HG02938 (cell line): ENCODE measurements at regions not wholly inside any gene's neighbourhood (a gene's known extent, or its start where the extent isn't known, plus 50 kb on each side); places are given as distances from the start of the nearest gene placed in this dataset.
A peak's percentile ranks its signal among the peaks of the same experiment; 100 is the strongest.
"Not testable (repeated sequence)": the region's sequence is repeated elsewhere in the genome, so short reads cannot be mapped to it uniquely, and the experiment has no call there.

Experiments
- ATAC-seq: cut with Tn5 transposase; IDR thresholded peaks from one replicate; pipeline ENCODE4 v1.9.1; 2021; ENCODE audit warnings: mild to moderate bottlenecking, moderate library complexity; ENCODE audit not compliant: unreplicated experiment

DNA sequence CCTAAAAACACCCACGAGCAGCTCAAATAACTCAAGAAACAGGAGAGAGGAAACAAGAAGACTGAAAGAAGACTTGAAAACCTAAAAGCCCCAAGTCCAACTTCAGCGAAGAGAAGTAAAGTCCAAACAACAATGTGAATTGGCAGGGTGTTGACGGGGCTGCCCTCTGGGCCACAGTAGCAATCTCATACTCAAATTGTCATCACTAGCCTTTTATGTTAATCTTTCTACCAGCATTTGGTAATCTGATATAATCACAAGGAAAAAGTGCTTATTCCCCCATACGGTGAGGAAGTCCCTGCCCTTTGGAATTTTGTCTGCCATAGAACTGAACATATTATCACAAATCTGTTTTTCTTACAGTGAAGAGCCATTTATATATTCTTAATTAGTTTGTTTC is 51.5 kb upstream of the IFNE start:
- no peak for ATAC-seq

DNA sequence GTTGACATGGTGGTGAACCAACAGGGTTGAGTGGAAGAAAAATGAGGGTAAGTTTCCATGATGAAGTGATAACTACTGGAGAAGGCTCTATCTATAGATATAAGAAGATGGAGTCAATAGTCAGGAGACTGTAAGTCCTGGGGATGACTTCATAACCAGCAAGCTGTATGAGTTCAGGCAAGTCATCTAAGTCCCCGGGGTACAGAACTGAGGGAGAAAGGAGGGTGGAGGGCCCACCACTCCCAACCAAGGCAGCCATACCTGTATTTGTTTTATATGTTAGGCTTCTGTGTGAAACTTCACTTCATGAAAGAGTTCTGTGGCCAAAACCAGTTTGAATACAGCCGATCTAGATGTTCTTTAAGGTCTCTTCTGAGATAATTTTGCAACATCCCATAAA is 53.3 kb upstream of the IFNE start:
- no peak for ATAC-seq

DNA sequence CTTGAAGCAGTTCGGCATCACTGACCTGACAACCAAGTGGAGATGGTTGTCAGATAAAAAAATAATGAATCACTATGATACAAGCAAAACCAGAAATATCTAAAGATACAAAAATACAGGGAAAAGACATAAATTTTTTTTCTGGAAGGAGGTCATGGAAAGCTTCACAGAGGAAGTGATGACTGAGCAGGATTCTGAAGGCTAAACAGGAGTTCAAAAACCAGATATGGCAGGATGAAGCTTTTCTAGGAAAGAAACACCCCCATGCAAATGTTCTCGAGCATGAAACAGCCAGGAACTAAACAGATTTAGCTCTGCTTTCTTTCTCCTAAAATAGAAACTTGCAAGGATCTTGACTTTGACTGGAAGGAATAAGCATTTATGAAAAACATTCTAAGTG is 60.7 kb upstream of the IFNE start:
- ATAC-seq = no peak

DNA sequence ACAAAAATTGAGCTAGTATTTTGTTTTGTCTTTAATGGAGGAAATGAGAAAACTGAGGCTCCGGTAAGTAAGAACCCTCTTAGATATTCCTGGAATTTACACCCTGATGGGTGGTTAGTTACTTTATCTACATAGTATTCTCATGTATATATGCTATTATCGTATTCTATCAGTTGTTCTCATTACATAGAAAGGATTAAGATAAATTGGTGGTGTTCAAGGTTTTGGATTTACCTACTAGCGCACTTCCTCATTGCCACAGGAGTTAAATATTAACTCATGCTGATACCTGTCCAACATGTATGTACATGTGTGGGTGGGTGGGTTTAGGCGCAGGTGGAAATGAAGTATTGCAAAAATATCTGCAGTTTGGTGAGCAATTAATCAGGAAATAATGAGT is 61.1 kb upstream of the IFNE start:
- ATAC-seq = no peak

DNA sequence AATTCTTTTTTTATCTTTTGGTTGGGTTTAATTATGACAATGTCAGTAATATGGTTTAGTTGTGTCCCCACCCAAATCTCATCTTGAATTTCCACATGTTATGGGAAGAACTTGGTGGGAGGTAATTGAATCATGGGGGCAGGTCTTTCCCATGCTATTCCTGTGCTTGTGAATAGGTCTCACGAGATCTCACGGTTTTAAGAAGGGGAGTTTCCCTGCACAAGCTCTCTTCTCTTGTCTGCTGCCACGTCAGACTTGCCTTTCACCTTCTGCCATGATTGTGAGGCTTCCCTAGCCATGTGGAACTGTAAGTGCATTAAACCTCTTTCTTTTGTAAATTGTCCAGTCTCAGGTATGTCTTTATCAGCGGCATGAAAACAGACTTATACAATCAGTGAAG is 61.7 kb upstream of the IFNE start:
- not testable (repeated sequence) for ATAC-seq

DNA sequence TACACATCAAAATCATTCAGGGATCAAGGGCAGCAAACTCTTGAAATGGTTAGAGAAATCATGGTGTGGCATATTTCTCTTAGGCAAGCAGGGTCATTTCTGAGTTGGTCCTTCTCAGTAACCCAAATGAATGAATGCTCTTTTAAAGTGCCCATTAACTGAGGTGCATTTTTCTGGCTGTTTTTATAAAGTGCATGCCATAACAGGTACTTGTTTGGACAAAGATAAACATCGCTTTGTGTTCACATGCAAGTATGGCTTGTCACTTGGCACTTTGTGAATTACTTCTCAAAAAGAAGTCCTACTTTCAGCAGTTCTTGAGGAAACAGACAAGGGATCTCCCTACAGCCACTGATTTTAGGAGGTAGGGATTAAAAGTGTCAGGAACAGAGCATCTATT is 64.8 kb upstream of the IFNE start:
- no peak for ATAC-seq

DNA sequence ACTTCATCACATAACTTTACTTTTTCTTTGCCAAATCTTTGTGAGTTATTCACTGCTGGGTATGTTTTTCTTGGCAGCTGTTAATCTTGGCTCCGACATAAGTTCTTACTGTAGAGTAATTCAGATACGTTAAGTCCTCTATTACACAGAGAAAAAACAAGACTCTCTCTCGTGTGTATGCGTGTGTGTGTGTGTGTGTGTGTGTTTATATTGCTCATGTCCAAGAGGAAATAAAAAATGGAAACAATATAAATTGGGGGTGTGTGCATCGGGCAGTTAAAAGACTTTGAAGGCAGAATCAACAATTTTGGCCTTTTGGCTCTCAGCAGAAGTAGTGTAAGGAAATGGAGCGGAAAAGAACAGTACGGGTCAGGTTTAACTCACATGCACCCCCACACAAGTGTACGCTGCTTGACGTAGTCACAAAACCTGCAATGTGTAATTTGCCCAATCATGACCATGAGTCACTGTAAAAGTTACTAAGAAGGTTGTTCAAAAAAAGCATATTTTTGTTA is 67.2 kb upstream of the IFNE start:
- no peak for ATAC-seq

DNA sequence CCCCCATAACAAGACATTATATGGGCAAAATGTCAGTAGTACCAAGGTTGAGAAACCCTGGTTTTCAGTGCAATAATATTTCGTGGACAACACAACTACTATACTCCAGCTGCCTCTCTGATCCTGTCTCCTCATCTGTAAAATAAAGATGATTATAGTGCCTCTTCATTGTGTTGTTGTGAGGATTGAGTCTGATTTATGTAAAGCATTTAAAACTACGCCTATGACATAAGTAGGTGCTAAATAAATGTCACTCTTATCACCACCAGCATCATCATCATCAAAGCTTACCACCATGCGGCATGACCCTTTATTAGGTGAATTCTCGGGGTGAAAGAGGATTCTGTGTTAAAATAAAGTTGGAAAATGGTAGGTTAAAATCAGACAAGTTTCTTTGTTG is 67.8 kb upstream of the IFNE start:
- ATAC-seq = no peak

DNA sequence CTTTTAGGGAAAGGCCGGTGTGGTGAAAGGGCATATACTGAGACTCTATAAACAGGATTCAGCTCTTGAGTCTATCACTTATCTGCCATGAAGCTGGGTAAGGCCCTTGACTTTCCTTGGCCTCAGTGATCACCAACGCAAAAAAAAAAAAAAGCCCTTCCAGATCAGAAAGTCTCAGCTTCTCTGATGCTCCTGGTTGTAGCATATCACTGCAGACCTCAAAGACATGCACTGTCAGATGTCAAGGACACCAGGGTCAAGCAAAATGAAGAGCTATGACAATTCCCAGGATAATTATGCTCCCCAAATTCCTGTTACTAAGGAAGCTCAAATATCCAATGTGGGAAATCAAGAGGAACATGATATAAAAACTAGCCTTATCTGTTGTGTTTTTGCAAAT is 68.3 kb upstream of the IFNE start:
- ATAC-seq = no peak

DNA sequence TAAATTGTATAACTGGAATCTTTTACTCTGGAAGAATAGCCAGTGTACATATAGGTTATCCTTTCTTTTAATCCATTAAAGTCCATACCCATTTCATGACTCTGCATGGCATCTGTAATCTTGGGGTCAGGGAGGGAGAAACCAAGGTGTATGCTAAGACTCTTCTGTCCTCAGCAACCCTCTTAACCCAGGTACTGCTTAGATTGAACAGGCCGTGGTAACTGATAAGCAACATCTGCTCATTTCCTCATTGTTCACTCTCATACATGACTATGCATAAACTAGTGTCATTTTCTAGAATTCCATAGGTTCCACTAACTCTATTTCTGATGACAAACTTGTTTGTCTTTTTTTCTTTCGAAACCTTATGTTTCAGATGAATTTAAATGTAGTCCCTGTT is 69.3 kb upstream of the IFNE start:
- ATAC-seq = no peak

DNA sequence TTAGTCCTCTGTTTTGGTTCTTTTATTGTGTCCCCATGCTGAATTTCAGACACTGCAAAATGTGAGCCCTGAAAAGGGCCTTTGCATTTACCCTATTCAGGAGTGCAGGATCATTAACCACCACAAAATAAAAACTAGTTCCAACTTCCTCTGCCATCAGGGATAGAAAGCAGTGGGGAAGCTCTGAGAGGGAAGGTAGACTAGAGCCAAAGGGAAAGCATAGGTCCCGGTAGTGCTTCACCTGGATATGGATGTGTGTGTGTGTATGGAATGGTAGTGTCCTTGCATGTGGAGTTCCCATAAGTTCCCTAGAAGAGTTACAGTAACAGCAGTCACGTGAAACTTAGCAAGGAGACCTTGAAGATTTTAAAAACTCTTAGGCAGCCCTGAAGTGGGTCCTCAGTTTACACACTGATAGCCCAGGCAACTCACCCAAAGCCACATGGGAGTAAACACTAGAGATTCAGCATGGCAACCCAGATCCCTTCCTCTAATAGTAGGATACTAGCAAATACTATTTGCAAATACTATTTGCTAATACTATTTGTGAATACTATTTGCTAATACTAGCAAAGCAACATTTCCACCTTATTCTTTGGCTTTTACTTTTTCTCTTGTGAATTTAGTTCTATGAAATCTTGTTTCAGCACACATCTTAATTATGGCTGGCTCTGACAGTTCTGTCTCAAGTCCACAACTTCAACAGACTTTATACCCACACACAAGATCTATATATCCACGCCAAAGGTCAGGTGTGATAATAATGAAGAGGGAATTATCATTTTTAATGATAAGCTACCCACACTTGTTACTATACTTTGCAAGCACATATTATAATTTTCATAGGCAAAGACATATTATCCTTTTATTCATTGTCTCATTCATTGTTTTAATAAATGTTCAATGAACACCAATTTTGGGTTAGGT is 70.4 kb upstream of the IFNE start:
- no peak for ATAC-seq

DNA sequence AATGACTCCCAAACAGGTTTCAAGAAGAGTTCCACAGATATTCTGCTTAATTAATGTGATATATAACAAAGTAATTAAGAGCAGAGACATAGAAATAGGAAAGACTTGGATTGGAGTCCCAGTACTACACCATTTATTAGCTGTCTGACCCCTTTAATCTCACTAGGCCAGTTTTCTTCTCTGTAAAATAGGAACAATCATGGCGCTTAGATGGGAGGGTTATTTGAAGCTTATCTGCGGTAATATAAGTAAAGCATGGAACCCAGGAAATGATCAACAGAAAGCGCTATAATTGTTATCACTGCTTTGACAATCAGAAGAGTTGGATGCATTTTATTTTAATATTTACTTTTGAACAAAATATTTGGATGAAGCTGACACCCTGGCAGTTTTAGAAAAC is 71.3 kb upstream of the IFNE start:
- ATAC-seq = no peak

DNA sequence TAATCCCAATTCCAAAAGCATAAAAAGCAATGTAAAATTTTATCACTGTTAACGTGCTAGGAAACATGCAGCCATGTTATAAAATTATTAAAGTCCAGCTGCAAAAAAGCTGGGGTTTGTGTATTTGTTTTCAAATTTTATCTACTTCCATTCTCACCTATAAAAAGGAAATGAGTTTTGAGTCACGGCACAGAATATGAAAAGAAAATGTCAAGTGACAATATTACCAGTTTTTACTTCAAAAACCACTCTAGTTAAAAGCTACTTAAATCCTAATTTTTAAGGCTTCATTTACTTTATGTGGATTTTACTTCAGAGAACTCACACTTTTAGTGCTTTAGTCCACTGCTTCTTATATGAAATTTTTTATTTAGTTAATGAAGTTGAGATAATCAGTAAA is 72.7 kb upstream of the IFNE start:
- ATAC-seq = no peak

DNA sequence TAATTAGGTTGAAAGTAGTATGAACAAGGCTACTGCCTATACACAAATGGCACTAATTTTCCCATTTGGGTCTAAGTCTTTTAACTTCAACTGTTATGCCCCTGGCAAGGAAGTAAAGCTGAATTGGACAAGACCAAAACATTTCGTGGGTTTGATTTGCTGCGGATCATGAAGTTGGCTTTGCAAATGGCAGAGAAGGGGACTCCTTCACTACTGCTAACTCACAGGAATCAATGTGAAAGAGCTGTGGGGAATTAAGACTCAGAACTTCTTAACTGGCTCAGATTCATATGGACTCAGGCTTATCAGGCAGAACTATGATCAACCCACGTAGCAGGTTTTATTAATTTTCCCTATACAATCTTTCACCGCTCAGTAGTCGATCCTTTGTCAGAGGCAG is 73.8 kb upstream of the IFNE start:
- ATAC-seq = no peak

DNA sequence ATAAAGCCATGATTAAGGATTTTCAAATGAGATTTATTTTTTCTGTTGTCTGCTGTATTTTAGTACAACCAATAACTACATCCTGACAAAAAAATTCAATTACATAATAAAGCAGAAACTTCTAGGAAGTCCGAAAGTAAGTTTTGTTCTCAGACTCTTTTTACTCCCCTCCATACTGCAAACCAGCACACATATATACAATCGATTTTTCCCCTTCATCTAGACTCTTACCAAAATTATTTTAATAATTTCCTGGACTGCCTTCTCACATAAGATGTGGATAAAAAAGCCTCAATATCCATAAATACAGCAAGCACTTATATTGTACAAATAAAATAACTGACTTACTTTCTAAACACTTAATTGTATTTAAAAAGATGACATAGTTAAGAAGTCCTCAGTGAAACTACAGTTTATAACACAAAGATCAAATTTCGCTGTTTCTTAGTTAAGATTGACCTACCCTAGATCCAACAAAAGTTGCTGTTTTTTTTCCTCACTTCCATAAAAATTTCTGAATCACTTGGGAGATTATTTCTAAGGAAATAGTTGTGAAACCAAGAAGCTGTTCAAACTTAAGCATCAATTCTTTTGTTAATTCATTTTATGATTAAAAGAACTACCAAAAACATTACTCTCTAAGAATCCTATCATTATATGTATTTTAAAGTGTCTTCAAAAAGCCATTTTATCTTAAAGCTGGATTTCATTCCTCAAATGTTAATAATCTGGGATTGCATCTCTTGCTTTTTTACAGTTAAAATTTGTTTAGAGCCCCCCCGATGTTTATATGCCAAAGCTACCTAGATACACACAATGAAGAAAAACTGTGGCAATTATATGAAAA is 74.7 kb upstream of the IFNE start:
- no peak for ATAC-seq

DNA sequence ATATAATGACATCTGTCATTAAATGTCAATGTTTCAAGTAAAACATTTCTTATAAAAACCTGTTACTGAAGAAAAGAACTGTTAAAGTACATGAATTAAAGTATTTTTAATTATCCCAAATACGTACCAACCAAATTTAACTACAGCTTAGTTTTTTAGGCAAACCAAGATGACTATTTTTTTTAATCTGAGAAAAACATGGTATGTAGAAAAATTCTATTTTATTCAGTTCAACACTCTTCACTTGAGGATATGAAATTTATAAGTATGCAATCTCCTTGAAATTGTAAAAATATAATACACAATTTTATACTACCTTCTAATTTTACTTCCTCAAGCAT is 75.3 kb upstream of the IFNE start:
- no peak for ATAC-seq

DNA sequence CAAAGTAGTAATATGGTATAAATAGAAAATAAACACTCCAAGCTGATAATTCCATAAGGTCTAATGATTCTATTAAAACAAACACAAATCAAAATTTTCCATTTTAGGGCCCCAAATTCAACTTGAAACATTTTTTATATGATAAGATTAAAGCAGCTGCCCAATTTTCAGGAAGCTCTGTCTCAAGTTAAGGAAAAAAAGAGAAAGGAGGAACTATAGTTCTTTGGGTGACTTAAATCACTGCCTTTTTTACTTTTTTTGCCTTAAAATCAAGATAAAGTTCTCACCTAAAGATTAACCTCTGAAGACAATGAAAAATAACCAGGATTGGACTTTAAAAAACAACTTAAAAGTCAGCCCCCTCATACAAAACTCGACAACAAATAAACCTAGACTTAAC is 76.0 kb upstream of the IFNE start:
- no peak for ATAC-seq

DNA sequence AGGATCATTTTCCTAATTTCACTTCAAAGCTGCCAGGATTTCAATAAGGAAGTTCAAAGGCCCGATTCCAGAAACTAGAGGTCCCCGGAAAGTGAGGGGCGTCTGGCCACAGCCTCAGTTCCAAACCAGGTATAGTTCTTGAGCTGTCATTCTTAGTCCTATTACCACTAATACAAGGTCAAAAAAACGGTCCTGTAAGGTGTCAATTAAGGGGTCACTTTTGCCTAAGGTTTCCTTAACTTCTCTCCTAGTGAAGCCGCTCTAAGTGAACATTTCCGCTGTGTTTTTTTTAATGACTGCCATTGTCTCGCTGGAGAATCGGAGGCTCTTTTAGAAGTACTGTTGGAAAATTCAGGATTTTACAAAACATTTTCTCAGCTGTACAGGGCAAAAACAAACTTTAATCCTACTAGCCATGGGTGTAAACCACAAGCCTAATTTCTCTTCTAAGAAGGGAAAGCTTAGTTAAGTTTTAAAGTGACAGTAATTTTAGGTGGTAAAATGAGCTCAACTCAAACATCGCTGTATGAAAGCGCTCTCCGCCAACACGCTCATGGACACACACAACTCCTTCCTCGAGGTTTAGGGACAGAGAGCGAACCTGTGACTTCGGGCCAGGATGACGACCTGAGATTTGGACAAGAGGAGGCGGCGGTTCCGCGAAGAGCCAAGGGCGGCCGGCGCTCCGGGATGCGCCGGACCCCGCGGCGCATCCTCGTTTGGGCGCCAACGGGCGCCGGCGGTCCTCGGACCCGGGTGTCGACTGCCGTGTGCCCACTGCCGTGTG is 76.7 kb upstream of the IFNE start:
- ATAC-seq = no peak

DNA sequence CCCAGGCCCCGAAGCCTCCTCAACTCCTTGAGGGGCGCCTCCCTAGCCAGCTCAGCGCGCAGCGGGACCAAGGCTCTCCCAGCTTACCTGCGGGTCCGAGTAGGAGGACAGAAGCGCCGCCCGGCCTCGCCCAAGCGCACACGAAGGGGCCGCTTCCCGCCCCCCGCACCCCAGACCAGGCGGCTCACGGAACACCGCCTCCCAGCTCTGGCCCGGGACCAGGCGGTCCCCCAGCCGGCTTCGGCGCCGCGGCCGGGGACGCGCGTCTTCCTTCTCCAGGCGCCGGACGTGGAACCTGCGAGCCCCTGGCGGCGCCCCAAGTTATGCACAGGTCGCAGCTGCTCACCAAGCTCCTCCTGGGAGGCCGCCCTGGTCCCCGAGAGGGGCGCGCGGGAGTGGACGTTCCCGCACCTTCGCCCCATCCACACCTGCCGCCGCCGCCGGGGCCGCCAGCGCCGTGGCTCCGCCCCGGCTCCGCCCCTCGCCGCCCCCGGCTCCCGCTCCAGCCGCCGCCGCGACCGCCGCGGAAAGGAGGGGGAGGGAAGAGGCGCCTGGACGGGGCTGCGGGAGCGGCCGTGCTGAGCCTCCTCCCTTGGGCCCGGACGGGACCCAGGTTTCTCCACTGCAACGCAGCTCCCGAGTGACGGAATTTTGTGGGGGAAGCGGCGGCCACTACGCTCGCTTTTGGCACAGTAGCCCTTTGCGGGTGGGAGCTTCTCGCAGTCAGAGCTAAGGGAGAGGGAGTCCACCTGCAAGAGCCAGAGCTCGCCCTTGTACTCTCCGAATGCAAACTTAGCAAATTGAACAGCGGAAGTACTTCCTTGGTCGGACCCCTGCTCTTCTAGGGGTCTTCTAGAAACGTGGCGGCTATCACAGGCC is 77.5 kb upstream of the IFNE start:
- ATAC-seq = peak; percentile 57

DNA sequence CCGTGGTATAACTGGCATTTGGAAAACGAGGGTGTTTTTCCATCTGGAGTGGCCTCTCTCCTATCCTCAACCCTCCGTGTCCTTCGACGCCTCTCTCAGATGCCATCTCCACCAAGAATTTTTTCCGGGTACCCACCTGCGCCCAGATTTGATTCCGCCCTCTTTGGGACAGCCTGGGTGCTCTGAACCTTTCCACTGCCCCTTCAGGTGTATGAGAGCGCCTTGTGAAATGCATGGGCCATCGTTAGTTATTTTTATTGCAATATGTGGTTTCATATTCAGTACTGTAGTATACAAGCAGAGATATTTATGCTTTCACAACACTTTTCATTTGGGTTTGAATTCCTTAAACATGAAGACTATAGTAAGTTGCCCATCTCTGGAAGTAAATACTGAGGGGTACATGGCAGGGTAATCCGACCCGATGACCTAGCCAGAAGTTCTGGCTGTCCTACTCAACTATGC is 78.2 kb upstream of the IFNE start:
- no peak for ATAC-seq
